Progenitor cell of endocrine pancreas (in vitro differentiated cells): ENCODE measurements at regions not wholly inside any gene's neighbourhood (a gene's known extent, or its start where the extent isn't known, plus 50 kb on each side); places are given as distances from the start of the nearest gene placed in this dataset.
"Not testable (repeated sequence)": the region's sequence is repeated elsewhere in the genome, so short reads cannot be mapped to it uniquely, and the experiment has no call there.

Source experiments
- DNase-seq: peaks from one replicate; pipeline ENCODE4 v3.0.0; 2021; ENCODE audit warnings: low spot score; ENCODE audit not compliant: unreplicated experiment
- H3K27ac Mint-ChIP-seq: 2 replicates; pipeline ENCODE4 v1.8.0; 2021; ENCODE audit warnings: mild to moderate bottlenecking, moderate library complexity, mixed read lengths
- H3K27me3 Mint-ChIP-seq: 2 replicates; pipeline ENCODE4 v1.8.0; 2021; ENCODE audit warnings: mixed read lengths
- H3K36me3 Mint-ChIP-seq: 2 replicates; pipeline ENCODE4 v1.8.0; 2022; ENCODE audit warnings: mixed read lengths; ENCODE audit not compliant: insufficient read depth
- H3K4me1 Mint-ChIP-seq: 2 replicates; pipeline ENCODE4 v1.8.0; 2021; ENCODE audit warnings: low read depth, mixed read lengths
- H3K4me3 Mint-ChIP-seq: 2 replicates; pipeline ENCODE4 v1.8.0; 2021; ENCODE audit warnings: low read depth, mild to moderate bottlenecking, moderate library complexity, mixed read lengths
- H3K9me3 Mint-ChIP-seq: 2 replicates; pipeline ENCODE4 v1.8.0; 2021; ENCODE audit warnings: low read depth, mixed read lengths
- TF ChIP-seq, protein P1 (sequence below): fragments of 200-600 bp; sonication (generic); IDR thresholded peaks from one replicate; pipeline ENCODE4 v1.5.0; 2021; ENCODE audit warnings: antibody characterized with exemption, mild to moderate bottlenecking; ENCODE audit not compliant: unreplicated experiment

DNA sequence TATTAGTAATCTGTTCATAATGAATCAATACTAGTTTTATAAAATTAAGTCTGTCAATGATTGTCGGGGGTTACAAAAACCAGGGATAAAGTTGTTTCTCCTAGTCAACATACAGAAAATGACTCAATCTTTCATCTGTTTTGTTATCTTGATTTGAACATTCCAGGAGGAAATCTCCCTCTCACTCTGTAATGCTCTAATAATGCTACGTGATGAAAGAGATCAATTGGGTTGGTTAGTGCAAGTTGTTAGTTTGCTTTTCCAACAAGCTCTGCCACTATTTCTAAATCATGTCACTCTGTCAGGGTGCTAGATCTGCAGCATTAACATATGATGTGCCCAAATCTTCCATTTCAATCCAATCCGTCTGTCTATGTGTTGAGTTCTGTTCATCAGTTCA lies 379.5 kb upstream of the GJE1 start:
- Mint-ChIP-seq H3K4me3 (no peak overlapping the region), H3K9me3 (no peaks in the 10 kb centered on the region), H3K27me3 (no peaks in the 10 kb centered on the region), H3K4me1 (peaks cover 6% of the 10 kb centered on the region), H3K27ac (no peak overlapping the region), H3K36me3 (no peaks in the 10 kb centered on the region)
- no peak for DNase-seq
- TF ChIP-seq, protein P1, sequence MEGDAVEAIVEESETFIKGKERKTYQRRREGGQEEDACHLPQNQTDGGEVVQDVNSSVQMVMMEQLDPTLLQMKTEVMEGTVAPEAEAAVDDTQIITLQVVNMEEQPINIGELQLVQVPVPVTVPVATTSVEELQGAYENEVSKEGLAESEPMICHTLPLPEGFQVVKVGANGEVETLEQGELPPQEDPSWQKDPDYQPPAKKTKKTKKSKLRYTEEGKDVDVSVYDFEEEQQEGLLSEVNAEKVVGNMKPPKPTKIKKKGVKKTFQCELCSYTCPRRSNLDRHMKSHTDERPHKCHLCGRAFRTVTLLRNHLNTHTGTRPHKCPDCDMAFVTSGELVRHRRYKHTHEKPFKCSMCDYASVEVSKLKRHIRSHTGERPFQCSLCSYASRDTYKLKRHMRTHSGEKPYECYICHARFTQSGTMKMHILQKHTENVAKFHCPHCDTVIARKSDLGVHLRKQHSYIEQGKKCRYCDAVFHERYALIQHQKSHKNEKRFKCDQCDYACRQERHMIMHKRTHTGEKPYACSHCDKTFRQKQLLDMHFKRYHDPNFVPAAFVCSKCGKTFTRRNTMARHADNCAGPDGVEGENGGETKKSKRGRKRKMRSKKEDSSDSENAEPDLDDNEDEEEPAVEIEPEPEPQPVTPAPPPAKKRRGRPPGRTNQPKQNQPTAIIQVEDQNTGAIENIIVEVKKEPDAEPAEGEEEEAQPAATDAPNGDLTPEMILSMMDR, result no peak

DNA sequence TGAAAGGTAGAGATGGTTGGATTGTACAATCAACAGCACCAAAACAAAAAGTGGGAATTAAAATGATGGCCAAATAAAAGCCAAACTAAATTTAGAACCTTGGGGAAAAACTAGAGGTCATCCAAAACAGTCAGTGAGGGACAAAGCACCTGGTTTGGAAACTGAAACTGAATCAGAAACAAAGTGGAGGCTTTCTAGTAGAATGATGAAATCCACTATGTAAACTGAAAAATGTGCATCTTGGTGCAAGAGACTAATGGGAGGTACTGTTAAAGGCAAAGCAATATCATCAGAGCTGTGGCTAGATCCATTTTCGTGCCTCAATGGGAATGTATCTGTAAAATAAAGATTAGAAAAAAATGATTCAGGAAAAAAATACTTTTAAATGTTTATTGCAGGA lies 380.0 kb upstream of the GJE1 start:
- DNase-seq, result no peak
- TF ChIP-seq, protein P1, result no peak
- Mint-ChIP-seq H3K4me1 (peaks cover 6% of the 10 kb centered on the region), H3K27me3 (no peaks in the 10 kb centered on the region), H3K36me3 (no peaks in the 10 kb centered on the region), H3K9me3 (no peaks in the 10 kb centered on the region), H3K27ac (no peak overlapping the region), H3K4me3 (no peak overlapping the region)

DNA sequence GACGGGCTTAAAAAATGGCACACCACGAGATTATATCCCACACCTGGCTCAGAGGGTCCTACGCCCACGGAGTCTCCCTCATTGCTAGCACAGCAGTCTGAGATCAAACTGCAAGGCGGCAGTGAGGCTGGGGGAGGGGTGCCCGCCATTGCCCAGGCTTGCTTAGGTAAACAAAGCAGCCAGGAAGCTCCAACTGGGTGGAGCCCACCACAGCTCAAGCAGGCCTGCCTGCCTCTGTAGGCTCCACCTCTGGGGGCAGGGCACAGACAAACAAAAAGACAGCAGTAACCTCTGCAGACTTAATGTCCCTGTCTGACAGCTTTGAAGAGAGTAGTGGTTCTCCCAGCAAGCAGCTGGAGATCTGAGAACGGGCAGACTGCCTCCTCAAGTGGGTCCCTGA lies 386.4 kb upstream of the GJE1 start:
- H3K36me3 Mint-ChIP-seq, H3K27me3 Mint-ChIP-seq, H3K27ac Mint-ChIP-seq, H3K4me3 Mint-ChIP-seq, DNase-seq, H3K4me1 Mint-ChIP-seq: not testable (repeated sequence)
- peaks cover 12% of the 10 kb centered on the region for H3K9me3 Mint-ChIP-seq

DNA sequence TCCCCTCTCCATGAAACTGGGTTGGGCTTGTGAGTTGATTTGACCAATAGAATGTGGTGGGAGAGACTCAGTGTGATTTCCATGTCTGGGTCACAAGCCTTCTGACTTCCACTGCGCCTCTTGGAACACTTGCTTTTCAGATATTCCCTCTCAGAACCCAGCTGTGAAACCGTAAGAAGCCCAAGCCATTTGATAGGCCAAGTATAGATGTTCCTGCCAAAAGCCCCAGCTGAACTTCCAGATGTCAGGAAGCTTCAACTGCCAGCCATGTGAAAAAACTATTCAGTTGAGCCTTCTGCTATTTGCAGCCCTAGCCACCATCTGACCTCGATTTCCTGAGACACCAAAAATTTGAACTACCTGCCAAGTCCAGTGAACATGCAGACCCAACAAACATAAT lies 387.8 kb upstream of the GJE1 start:
- no peaks in the 10 kb centered on the region for H3K4me1 Mint-ChIP-seq
- no peak overlapping the region for H3K4me3 Mint-ChIP-seq
- TF ChIP-seq, protein P1, result no peak
- DNase-seq, result no peak
- H3K9me3 Mint-ChIP-seq, result peaks cover 14% of the 10 kb centered on the region
- H3K27ac Mint-ChIP-seq, result no peak overlapping the region
- H3K36me3 Mint-ChIP-seq, result no peaks in the 10 kb centered on the region
- H3K27me3 Mint-ChIP-seq, result no peaks in the 10 kb centered on the region

DNA sequence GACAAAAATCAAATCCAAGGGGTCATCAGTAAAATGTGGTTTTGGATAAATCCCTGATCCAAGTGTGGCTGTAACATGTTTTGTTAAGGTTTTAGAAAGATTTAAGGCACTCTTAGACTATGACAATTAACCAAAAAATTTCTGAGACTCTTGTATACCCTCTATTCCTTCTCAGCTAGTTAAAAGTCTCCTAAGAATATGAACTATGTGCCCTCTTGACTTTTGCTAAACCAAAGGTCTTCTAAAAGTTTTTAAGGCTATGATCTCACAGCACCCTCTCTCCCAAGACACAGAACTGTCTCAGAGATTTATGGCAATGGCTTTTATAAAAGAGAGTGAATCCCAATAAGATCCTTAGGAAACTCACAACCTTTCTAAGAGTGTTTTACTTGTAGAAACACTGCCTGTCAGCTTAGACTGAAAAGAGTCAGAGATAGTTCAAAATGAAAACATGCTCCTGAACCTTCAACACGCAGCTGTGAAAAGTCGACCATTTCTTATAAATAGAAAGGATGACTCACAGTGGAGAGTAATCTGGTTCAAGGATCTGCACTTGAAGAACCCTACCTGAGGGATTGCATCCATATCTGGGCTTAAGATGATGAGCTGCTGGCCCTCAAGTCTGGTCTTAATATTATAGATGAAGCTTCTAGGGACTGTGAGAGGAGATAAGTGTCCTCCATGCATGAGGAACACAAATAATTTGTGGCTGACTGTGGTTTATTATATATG lies 388.4 kb upstream of the GJE1 start:
- Mint-ChIP-seq H3K27ac (no peak overlapping the region), H3K9me3 (peaks cover 14% of the 10 kb centered on the region), H3K4me3 (no peak overlapping the region), H3K4me1 (no peaks in the 10 kb centered on the region), H3K27me3 (no peaks in the 10 kb centered on the region), H3K36me3 (no peaks in the 10 kb centered on the region)
- TF ChIP-seq, protein P1, result no peak
- no peak for DNase-seq

DNA sequence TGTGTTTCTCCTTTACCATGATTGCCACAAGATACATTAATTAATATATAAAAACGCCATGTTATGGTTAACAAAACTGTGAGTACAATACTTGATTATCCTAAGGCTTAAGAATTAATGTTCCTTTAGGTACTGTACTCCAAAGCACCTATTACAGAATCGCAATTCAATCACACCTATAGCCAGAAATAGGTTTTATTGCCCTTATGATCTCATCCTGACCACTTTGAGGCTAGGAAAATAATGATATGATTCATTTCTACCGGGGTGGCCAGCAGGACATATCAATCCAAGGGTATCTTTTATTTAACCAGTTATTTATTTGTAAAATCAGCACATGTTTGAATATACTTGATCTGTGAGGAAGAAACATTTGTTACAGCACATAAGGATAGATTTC lies 396.6 kb upstream of the GJE1 start:
- Mint-ChIP-seq H3K27me3 (no peaks in the 10 kb centered on the region), H3K4me1 (peaks cover 9% of the 10 kb centered on the region), H3K4me3 (no peak overlapping the region), H3K27ac (no peak overlapping the region), H3K9me3 (no peaks in the 10 kb centered on the region), H3K36me3 (no peaks in the 10 kb centered on the region)
- TF ChIP-seq, protein P1, result no peak
- DNase-seq, result no peak
